ENCODE measurements at regions not wholly inside any gene's neighbourhood (a gene's known extent, or its start where the extent isn't known, plus 50 kb on each side); places are given as distances from the start of the nearest gene placed in this dataset.
"Not testable (repeated sequence)": the region's sequence is repeated elsewhere in the genome, so short reads cannot be mapped to it uniquely, and the experiment has no call there.

GRCh38 chr18:78792736-78793135 lies 186.9 kb upstream of the SALL3 start:
- DNase-seq: no peak

DNA sequence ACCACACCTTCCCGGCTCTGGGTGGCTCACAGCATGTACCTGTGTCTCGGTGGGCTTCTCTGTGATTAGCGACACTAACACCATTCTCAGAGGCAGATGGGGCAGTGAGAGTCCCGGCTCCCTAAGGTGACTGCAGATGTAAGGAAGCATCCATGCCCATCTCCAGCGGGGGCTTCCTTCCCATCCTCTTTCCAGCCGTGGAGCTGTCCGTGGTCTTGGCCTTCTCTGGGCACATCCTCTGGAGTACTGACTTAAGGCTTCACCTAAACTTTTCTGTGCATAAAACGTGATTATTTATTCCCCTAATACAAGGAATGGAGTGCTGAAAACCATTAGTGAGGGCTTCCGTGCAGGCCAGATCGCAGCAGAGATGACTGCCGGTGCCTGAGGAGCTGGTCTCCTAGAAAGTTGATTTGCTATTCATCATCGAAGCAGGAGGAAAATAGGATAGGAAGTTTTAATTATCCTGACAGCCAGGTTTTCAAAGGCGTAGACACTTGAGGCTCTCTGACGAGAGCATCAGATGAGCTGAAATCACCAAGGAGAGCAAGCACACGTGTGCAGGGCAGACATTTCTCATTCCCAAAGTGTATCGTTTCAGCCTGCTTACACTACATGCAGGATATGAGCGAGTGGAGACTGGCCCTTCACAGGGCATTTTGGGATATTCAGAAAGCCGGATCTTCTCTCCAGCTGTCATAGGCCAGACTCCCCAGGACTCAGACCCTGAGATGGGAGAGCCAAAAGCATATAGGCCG lies 186.1 kb upstream of the SALL3 start:
- DNase-seq: no peak

- no peak for DNase-seq
Observed at GRCh38 chr18:78794071-78794430, 185.6 kb upstream of the SALL3 start.

- DNase-seq: no peak
Observed at GRCh38 chr18:78796693-78797455, 182.7 kb upstream of the SALL3 start.

GRCh38 chr18:78797499-78797898 lies 182.1 kb upstream of the SALL3 start:
- no peak for DNase-seq

DNA sequence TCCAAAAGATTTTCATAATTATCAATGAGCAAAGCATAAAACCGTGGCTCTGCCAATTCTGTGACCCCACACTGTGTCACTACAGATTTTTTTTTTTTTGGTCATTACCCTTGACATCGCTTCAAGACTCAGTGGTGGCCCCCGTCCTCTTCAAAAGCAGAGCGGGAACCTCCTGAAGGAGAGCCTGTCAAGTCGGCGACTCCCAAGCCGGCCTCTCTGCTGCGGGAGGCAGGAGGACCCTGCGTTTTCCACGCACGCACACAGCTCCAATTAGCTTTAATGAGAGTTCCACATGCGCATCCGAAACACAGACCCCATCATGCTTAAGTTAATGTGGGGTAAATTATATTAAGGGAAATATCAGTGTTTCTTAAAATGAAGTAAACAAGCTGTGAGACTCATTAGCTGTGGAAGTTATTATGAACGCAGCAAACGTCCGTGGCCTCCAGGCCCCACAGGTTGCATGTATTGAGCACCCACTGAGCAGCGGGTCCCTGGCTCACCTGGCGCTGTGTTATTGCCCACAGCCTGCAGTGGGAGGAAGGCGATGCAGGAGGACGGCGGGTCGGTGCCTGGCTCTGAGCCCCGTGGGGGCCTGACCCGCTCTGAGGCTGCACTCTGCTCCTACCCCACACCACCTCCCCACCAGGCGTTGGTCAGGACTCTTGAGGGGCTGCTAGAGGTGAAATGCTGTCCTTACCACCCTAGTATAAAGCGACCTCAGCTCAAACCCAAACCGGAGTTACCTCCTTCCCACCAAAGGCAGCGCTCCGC lies 181.0 kb upstream of the SALL3 start:
- no peak for DNase-seq

DNA sequence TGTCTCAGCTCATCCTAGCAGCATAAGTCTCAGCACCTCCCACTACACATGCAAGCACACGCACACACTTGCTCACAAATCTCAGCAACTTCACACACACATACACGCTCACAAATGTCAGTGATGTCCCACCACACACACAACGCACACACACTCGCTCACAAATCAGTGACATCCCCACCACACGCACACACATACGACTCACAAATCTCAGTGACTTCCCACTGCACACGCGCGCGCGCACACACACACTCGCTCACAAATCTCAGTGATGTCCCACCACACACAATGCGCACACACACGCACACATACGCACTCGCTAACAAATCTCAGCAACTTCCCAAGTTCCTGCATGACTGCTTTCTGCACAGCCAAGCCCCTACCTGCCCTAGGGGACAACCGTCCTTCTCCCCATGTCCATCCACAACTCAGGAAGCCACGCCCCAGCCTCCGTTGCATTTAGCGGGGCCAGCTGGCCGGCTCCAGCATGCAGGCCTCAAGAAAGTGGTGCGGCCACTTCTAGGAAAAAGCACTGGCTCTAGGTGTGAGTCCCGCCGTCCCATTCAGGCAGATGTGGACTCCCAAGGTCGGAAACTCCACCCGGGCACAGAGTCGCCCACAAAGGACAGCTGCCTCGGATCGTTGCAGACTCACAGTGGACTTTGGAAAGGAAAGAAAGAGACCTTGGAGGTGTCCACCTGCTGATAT lies 180.1 kb upstream of the SALL3 start:
- DNase-seq: no peak

GRCh38 chr18:78800102-78800851 lies 179.3 kb upstream of the SALL3 start:
- DNase-seq: not testable (repeated sequence)

DNA sequence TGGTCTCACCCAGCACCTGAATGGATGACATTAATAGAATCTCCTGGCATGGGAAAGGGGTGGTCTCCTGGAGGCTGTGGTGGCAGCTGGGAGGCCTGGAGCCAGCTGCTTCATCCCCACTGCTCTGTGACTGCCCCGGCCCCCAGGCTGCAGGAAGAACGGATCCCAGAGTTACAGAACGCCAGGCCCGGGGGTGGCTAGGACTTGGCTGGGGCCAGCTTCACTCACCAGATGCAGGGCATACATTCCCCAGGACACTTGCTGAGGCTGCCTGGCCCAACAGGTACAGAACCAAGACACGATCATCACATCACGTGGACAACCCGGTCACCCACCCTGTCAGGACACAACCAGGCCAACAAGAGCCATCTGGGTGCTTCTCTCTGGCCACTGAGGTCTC lies 178.6 kb upstream of the SALL3 start:
- DNase-seq: no peak

GRCh38 chr18:78803104-78803503 lies 176.5 kb upstream of the SALL3 start:
- no peak for DNase-seq

DNA sequence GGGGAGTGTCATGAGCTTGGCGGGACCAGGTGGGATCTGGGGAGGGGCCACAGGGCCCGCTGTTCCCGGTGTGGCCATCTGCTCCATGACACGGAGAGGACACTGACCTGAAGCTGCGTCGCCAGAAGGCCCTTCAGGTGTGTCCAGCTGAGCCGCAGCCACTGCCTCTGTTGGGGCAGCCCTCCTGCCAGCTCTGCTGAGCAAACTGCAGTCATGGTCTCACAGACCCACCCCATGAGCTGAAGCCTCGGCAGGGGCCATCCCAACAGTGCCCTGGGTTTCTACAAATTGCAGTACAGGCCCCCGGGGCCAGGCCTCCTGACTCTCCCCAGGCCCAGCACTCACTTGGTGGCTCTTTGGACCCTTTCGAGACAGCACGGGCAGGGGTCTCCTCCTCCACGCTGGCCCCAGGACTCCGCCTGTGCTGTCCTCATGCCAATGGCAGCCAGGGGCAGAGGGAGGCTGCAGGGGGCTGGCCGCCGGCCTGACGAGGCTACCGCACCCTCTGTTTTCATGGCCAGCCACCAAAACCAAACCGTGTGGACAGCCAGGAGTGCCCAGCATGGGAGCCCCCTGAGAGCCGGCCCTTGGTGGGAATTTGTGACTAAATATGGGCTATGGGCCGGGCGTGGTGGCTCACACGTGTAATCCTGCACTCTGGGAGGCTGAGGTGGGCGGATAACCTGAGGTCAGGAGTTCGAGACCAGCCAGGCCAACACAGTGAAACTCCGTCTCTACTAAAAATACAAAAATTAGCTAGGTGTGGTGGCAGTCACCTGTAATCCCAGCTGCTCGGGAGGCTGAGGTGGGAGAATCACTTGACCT lies 175.2 kb upstream of the SALL3 start:
- DNase-seq: no peak

DNA sequence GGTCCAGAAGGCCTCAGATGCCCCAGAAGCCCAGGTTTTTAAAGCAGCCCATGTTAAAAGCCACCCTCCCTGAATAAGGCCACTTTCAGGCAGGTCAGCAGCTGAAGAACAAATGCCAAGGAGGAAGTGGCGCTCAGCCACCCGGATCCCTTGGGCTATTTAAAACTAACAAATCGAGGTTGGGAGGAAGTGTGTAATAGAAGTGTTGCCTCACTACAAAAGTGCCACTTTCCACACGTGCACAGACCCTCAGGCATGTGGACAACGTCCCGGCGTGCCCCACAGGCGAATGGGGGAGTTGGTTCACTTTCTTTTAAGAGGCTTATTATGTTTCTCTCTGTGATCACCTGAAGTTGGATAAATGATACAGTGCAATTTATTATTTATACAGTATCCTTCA lies 173.8 kb upstream of the SALL3 start:
- no peak for DNase-seq

DNA sequence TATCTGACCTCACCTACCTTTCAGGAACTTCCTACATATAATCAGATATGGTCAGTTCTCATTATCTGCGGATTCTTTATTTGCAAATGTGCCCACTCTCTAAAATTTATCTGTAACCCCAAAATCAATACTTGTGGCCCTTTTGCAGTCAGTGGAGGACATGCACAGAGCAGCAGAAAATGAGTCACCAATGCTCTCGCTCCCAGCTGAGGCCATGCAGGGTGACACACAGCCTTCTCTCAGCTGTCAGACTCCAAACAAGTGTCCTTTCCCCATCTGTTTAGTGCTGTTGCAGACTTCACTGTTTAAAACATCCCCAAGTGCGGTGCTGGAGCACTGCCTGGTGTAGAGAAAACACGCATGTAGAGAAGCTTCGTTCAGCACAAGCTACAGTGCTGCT lies 171.9 kb upstream of the SALL3 start:
- DNase-seq: no peak

GRCh38 chr18:78809845-78810244 lies 169.8 kb upstream of the SALL3 start:
- no peak for DNase-seq

DNA sequence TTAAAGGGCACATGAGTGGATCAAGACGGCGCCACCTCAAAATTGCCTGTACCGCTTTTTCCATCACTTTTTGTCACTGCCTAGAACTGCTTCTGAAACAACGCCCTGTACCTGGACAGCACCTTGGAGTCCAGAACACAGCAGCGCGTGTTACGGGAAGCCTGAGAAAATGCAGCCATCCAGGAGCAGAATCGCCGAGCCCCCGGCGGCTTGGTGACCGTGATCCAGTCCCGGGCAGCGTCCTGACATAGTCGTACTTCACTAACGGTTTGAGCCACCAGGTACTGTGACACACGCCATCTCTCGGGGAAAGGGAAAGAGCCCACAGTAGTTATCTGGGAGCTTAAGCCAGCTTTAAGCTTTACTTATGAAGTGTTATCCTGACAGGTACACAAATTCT lies 168.9 kb upstream of the SALL3 start:
- DNase-seq: no peak

- DNase-seq: no peak
Observed at GRCh38 chr18:78812067-78812466, 167.6 kb upstream of the SALL3 start.

DNA sequence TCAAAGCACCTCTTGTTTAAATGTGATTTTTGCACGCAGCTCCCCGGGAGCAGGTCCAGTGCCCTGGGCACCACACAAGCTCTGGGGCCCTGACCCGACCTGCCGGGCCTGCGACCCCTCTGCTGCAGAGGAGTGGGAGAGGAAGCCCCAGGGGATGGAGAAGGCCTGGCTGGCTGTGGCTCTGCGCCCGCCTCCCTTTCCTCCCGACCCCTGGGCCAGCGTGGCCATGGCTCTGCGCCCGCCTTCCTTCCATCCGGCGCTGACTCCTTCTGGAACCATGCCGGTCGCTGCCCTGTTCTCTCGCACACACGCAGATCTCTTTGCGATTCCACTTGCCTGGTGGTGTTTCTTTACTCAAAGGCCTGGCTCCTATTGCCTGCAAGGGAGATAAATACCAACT lies 166.5 kb upstream of the SALL3 start:
- DNase-seq: no peak

GRCh38 chr18:78813936-78814710 lies 165.5 kb upstream of the SALL3 start:
- DNase-seq: no peak

- no peak for DNase-seq
Observed at GRCh38 chr18:78814766-78815165, 164.9 kb upstream of the SALL3 start.

DNA sequence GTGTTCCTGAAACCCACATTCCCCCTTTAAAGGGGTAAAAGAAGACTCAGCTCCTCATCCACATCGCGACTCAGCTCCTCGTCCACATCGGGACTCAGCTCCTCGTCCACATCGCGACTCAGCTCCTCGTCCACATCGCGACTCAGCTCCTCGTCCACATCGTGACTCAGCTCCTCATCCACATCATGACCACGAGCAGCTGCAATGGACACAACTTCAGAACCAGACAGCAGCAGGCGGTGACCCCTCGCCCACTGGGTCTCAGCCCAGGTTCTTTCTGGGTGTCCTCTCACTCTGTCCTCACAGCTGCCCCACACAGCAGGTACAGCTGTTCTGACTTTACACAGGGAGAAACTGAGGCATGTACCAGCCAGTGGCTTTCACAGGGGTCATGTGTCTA lies 163.5 kb upstream of the SALL3 start:
- DNase-seq: no peak

- DNase-seq: no peak
Observed at GRCh38 chr18:78816916-78817315, 162.7 kb upstream of the SALL3 start.

Data from stimulated activated CD4-positive, alpha-beta T cell treated with anti-CD3 and anti-CD28 coated beads, Interleukin-15, amount 100 ng/mL, for 24 hours (primary cell).